ENCODE measurements at regions not wholly inside any gene's neighbourhood (a gene's known extent, or its start where the extent isn't known, plus 50 kb on each side); places are given as distances from the start of the nearest gene placed in this dataset.

GRCh38 chr12:71295953-71296352 is 138.2 kb upstream of the TSPAN8 start:
- no peak for TF ChIP-seq CTCF (IDR thresholded peaks at IDR 0.05)
- TF ChIP-seq EP300 (IDR thresholded peaks at IDR 0.05) = no peak
